GM19372 (cell line): ENCODE measurements at regions not wholly inside any gene's neighbourhood (a gene's known extent, or its start where the extent isn't known, plus 50 kb on each side); places are given as distances from the start of the nearest gene placed in this dataset.

Experiments used
- ATAC-seq: cut with Tn5 transposase; IDR thresholded peaks from one replicate; pipeline ENCODE4 v1.9.1; 2021; ENCODE audit warnings: mild to moderate bottlenecking, low read depth, moderate library complexity; ENCODE audit not compliant: unreplicated experiment

DNA sequence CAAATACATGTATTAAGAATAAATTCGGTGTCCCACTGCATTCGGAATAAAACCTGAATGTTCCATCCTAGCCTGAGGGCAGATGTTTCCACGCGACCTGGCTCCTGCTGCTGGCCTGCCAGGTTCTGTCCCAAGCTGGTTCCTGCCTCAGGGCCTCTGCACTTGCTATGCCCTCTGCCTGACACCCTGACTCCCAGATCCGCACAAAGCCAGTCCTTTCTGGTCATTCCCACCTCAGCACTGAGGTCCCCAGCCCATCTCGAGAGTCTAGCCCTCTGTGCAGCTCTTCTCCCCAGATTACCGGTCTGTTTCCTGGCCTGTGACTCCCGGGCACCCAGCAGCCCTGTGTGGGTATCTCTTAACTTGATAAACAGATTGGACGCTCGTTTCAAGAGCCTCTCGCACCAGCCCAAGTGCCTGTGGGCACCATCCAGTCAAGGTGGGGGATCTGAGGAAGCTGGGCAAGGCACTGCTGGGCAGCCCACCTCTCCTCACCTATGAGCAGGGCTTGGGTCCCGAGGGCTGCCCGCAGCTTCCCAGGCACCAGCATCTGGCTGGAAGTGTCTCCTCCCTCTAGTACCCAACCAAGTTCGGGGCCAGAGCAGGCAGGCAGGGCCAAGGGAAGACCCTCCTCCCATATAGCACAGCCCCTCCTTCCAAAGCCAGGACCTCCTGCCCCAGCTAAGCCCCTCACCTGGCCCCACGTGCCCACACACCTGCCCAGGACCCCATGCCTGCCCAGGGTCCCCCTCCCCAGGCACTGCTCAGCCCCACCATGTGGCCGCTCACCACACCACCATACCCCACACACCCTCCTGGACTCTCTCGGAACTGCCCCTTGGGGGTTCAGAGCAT lies 132.2 kb downstream of the NCOR2 start:
- ATAC-seq, result no peak

DNA sequence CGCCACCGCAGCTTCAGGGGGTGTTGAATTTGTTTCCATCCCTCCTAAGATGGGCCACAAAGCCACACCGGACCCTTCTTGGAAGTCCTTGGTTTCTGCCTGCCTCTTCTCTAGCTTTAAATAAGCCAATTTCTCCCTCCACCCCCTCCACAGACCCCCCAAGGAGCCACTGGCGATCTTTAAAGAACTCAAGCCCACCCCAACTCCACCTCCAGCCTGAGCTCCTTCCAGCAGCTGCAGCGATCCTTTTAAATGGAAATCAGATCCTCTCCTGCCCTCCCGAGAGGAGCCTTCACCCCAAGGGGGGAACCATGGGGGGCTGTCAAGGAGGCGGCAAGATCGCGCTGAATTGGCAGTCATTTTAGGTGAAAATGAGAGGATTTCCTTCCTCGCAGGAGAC lies 133.1 kb downstream of the NCOR2 start:
- ATAC-seq, result no peak

DNA sequence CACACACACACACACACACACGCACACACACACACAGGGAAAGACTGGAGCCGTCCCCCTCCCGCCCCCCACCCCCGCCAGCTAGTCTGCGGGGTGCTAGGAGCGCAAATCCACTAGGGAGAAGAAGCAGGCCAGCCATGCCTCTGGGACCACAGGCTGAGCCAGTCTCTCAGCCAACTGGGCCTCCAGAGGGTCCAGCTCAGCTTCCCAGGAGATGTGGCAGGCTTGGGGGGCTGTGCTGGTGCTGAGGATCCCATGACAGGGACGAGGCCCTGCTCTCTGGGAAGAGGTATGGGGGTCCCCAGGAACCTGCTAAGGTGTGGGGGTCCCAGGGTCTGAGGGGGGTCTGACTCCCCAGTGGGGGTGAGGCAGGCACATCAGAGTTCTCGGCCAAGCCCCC lies 133.5 kb downstream of the NCOR2 start:
- ATAC-seq, result no peak

DNA sequence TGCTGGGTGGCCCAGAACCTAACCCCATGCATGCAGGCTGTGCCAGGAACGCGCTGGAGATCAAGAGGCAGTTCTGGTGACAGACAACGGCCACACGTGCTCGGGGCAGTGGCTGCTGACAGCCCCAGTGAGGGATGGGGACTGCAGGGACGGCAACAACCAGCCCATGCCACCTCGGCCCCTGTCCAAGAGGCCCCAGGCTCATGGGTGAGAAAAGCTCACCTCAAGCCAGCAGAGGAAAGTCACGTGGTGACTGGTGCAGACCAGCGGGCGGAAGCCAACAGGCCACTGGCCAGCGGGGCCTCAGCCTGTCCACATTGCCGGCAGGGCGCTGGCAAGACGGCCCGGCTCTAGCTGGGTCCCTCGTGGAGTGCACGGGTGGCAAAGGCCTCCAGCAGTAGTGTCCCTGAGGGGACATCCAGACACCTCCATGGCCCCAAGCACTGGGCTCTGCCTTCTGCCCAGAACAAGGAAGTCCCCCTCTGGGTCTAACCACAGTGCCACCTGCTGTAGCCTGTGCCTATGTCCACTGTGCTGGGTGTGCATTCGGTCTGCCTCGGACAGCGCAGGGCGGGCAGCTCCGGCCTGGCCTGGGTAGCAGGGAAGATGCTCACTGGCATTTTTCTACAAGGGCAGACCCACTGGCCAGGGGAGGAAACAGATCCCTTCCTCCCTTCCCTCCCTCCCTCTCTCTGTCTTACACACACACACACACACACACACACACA lies 134.1 kb downstream of the NCOR2 start:
- no peak for ATAC-seq

DNA sequence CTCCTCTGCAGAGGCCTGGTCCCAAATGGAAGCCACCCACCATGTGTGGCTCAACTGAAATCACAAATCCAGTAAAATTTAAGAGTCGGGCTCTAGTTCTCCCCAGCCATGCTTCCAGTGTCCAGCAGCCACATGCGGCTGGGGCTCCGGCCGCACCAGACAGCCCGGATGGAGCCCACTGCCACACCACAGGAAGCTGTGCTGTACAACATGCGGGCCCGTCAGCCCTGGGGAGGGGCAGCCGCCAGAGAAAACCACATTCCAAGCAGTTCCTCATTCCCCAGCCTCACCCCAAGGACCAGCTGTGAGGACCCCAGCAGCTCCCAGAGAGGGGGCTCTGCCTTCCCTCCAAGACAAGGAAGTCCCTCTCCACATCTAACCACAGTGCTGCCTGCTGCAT lies 135.0 kb downstream of the NCOR2 start:
- no peak for ATAC-seq

DNA sequence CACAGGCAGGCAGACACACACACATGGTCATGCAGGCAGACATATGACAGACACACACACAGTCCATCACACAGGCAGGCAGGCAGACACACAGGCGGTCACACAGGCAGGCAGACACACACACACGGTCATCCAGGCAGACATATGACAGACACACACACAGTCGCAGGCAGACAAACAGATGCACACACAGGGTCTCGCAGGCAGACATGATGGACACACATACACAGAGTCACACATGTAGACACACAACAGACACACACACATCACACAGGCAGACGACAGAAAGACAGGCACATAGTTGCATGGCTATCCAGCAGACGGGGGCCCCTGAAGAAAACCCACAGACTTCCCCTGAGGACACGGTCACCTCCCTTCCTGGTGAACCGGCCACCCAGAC lies 135.4 kb downstream of the NCOR2 start:
- no peak for ATAC-seq

DNA sequence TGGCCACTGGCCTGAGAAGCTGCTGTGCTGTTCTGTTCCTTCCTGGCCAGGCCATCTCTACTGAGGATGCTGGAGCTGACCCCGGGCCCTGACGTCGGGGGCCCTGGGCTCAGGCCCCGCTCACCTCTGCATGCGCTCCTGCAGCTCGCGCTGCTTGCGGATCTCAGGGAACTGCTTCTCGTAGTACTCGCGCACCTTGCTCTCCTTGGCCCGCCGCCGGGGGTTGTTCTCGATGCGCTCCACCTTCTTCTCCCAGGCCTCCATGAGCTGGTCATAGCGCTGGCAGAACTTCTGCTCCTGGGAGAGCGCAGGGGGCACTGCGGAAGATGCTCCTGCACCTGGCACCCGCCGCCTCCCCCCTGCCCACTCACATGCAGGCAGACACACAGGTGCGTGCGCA lies 135.6 kb downstream of the RFLNA start:
- no peak for ATAC-seq

DNA sequence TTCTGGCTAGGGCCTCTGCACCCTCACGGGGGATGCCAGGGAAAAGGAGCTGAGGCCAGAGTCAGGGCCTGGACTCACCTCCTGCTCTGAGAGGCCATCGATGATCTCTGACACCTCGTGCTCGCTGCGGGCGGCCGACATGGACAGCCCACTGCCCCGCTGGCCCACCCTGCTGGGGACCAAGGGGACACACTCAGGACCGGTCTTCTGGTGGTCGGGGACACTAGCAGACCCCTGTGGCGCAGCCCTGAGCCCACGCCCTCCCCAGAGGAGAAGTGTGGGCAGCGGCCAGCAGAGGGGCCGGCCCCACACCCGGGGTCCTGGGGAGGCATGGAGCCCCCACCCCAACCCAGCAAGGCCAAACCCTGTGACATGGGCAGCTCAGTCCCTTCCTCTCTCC lies 134.6 kb downstream of the RFLNA start:
- ATAC-seq, result no peak

DNA sequence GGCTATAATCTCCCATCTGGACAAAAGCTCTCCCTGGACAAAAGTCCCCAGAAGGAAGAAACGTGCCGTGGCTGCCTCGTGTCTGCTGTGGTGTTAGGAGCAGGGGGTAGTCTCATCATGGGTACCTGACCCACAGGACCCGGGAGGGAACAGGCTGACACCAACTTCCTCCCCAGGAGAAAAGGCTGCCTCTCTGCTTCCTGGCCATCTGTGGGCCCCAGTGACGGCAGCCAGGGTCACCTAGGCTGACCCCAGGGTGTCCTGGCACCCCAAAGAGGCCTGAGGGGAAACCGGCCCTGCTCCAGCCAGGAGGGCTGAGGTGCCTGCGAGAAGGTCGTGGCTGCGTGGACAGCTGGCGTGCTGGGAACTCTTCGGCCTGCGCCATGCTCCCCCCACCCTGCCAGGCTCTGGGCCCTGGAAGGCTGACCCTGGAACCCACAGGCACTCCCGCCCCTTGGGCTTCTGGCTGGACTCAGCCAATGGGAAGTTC lies 133.9 kb downstream of the RFLNA start:
- ATAC-seq, result no peak

DNA sequence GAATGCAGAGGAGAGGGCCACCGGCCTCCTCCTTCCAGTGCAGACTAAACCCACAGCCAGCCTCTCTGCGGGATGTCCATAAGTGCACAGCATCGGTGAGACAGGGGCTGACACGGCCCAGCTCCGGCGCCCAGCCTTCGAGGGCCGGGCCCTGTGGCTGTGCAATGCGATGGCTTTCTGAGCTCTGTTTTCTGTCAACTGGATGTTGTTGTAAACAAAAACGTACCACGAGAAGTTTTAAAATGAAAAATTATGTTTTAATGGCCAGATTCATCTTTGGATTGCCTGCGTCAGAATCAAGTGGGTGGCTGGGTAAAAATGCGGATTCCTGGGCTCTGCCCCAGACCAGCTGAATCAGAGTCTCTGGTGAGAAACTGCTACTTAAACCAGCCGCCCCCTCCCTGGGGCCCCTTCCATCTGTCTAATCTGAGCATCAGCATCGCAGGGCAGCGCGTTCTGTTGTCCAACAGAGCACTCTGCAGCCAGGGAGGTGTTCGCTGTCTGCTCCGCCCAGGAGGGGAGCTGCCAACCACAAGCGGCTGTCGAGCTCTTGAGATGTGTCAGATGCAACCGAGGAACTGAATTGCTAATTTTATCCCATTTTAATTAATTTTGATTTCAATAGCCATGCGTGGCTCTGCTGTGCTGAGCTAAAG lies 133.4 kb downstream of the RFLNA start:
- no peak for ATAC-seq

DNA sequence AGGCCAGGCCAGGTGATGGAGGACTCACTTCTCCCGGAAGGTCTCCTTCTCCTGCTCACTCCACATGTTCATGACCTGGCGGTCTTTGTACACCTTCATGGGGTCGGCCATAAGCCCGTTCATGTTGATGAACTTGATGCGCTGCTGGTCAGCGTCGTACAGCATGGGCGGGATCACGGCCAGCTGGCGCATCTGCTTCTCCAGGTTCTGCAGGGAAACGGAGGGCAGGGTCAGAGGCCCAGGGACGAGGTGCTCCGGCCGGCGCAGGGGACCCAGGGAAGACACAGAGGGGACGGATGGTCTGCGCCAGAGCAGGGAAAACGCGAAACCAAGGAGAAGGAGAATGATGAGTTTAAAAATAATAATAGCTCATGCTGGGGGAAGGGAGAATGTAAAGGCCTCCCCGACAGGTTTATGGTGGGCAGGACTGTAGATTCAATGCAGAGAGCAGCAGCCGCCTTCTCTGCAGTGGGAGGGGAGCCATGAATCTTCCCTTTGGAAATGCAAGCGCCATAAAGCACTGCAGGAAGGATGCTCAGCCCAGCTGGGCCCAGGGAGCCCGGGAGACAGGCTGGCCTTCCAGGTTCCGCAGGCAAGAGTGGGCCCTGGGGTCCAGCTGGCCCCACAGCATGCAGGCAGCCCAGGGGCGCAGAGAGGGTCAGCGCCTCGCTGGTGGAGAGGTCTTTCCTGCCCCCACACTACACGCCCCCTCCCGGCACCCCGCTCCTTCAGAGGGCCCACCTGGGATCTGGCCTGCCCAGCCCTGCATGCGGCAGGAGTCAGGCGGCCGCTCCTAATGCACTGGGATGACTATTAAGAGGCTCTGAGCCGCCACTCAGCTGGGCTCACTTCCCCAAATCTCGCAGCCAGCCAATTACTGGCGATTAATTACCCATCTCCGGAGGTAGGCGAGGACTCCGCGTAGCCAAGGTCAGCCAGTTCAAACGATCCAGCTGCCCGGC lies 132.0 kb downstream of the RFLNA start:
- ATAC-seq, result no peak

DNA sequence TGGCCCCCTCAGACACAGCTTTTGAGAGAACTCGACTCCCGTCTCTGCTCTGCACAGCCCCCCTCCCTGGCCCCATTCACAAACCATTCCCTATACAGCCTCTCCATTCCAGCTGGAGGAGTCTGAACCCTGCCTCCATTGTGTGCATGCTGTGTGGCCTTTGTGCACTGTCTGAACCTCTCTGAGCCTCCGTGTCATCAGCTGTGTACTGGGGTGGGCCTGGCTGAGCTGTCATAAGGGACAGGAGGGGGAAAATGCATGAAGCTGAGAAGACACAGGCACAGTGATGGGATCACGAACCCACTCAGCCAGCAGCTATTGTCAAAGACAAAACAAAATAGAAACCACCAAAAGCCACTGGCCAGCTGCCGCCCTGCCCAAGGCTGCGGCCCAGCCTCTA lies 130.8 kb downstream of the RFLNA start:
- no peak for ATAC-seq

DNA sequence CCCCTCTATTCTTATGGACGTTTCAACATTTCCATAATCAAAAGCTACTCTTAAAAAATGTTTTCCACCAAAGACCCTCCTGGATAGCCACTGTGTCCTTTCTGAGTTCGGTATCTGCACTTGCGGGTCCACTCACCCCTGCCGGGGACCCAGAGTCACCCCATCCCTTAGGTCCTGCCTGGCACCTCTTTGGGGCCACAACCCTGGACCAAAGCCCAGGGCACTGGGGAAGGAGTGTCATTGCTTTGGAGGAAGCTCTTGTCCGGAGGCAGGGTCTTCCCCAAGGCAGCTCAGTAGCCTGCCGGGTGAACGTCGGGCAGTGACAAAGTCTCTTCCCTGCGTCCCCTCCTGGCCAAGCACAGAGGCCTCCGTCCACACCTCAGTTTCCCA lies 129.6 kb downstream of the RFLNA start:
- ATAC-seq, result no peak

DNA sequence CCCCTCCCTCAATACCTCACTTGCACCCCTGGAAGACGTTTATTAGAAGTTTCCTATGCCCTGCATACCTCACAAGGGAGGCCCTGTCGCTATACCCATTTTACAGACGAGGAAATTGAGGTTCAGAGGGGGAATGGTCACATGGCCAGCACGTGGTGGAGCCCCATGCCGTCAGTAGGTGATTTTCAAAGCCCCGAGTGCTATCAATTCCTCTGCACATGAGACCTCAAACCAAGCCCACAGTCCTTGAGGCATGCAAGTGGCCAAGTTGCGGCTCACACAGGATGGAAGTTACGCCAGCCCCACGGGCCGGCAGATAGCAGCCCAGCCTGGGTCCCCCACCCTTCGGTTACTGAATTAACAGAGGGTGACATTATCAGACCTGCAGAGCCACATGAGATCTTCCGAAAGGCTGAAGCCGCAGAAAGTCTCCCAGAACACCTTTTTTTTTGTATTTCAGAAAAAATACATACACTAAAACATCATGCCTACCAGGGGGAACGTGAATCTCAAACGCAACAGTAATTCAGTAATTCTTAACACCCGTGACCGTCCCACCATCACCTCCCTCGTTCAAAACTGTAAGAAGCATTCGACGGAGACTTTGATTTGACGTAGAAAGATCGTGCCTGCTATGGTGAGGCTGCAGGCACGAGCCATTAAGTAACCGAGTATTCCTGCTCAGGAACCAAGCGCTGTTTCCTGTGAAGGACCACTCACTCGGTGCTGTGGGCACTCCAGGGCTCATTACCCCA lies 129.0 kb downstream of the RFLNA start:
- no peak for ATAC-seq

DNA sequence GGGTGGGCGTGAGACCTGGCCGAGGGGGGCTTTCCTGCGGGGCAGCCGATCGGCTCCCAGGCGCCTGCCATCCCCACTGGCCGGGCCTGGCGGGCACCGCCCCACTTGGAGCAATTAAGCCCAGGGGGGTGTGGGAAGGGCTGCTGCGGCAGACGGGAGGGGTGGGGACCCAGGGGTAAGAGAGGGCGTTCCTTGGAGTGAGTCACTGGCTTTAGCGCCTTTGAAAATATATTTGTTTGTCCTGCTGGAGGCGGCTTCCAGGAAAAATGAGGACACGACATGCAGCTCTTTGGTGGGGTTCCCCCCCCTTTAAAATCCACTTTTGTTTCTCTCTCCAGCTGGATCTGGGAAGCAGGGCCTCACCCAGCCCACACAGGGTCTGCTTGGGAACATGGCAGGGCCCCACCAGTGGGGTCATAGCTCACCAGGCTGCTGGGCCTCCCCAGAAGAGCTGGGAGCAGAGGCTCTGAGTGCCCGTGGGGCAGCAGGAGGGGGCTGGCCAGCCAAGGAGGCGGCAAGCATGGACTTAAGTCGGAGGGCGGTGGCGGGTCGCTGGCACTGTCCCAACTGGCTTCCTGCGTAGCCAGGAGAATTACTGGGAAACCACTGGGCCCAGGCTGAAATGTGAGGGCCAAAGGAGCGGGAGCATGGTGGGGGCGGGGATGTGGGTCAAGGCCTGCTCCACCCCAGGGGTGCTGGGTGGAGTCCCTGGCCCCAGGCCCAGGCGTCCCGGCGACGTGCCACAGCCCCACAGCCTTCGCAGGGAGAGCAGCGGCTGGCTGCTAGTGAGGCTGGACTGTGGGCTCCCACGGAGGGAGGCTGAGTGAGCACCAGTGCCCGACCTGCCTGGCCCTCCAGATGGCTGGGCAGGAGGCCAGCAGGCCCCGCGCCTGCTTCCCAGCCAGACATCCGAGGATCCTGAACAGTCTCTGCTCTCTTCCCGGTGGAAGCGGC lies 128.0 kb downstream of the RFLNA start:
- ATAC-seq, result no peak

DNA sequence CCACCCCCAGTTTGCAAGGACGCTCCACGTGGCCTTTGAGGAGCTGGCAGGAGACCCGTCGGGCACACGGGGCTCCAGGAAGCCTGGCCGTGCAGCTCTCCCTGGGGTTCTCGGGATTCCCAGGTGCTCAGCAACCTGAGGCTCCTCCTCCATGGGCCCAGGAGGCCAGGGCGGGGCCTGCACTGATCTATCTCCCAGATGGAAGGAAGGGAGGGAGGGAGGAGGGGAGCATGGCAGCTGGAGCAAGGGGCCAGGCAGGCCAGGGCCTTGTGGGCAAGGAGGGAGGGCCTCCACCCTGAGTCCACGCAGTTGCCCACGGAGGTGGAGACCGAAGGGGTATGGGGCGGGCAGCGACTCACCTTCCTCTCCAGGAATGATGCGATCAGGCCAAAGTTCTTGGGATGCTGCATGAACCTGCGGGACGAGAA lies 127.3 kb downstream of the RFLNA start:
- no peak for ATAC-seq

DNA sequence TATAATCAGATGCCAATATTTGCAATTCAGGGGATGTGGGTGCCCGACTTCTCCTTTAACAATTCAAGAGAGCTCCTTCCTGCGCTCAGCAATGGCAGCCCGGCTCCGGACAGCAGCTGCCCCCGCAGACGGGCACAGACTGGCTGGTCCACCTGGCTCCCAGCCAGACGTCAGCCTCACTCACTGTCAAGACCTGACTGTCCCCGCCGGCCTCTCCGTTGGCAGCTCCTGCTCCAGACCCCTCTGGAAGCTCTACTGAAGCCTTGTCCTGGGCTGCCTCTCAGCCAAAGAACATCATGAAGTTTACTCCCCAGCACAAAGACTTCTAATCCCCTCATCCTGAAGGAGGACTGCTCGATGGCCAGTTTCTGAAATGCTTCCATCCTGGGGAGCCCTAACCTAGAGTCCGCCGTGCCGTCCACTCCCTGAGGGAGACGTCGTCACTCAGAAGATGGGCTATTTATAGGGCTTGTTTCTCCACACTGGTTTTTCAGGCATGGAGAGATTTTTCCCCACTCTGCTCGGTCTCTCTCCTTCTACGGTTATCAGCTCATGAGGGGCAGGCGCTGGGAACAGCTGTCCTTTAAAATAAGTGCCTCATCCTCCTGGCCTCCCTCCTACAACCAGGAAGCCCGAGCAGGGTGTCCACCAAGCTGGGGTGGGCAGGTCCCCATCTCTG lies 126.2 kb downstream of the RFLNA start:
- ATAC-seq, result no peak
